DMS 273 (cell line): ENCODE measurements at regions not wholly inside any gene's neighbourhood (a gene's known extent, or its start where the extent isn't known, plus 50 kb on each side); places are given as distances from the start of the nearest gene placed in this dataset.
"Not testable (repeated sequence)": the region's sequence is repeated elsewhere in the genome, so short reads cannot be mapped to it uniquely, and the experiment has no call there.

Source experiments
- DNase-seq: peaks from one replicate; lab custom pipeline; 2025; ENCODE audit not compliant: unreplicated experiment; lab: John Stamatoyannopoulos, UW

GRCh38 chr16:61435346-61435745 lies 600.9 kb downstream of the CDH8 start:
- no peak for DNase-seq

DNA sequence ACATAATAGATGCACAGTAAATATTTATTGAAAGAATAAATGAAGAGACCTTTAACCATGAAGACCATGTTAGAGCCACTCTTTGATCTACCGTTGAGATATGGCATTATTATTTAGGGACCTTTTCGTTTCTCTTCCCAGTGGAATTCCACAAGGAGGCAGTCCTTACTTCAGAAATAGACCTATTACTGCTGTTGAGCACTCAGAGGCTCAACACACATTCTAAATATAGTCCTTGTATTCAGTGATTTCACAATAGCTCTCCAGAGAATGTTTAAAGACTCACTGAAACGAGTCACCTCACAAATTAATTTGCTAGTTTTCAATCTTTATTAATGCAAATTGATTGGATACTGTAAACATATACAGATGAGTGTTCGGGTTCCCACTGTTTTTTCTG lies 603.8 kb downstream of the CDH8 start:
- DNase-seq = no peak

DNA sequence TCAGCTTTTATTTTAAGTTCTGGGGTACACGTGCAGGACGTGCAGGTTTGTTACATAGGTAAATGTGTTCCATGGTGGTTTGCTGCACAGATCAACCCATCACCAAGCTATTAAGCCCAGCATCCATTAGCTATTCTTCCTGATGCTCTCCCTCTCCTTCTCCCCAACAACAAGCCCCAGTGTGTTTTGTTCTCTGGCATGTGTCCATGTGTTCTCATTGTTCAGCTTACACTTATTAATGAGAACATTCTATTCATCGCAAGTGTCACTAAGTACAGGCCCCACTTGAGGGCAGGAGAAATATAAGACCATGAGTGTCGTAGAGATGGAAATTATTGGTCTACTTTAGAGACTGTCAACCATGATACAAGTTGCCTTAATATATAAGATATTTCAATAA lies 615.1 kb downstream of the CDH8 start:
- DNase-seq = no peak

GRCh38 chr16:61419791-61420190 lies 616.4 kb downstream of the CDH8 start:
- DNase-seq = no peak

DNA sequence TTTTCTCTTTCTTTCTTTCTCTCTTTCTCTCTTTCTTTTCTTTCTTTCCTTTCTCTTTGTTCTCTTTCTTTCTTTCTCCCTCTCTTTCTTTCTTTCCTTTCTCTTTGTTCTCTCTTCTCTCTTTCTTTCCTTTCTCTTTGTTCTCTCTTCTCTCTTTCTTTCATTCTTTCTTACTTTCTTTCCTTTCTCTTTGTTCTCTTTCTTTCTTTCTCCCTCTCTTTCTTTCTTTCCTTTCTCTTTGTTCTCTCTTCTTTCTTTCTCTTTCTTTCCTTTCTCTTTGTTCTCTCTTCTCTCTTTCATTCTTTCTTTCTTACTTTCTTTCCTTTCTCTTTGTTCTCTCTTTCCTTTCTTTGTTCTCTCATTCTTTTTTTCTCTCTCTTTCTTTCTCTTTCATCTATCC lies 617.4 kb downstream of the CDH8 start:
- DNase-seq = not testable (repeated sequence)

DNA sequence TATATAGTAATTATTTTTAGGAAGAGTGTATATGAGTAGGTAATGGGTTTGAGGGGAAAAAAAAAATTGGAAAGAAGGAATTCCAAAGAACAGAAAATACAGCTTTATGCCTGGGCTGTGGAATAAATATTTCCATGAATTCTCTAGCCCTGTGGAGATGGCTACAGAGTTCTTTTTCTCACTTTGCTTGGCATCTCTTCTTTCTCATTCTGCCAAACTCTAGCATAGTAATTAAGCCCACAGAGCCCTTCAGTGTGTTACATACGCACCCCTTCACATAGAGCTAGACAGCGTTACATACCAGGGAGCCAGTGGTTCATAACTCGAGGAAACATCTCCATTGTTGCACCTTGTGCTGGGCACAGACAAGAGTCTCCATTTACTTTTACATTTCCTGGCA lies 621.1 kb downstream of the CDH8 start:
- no peak for DNase-seq

DNA sequence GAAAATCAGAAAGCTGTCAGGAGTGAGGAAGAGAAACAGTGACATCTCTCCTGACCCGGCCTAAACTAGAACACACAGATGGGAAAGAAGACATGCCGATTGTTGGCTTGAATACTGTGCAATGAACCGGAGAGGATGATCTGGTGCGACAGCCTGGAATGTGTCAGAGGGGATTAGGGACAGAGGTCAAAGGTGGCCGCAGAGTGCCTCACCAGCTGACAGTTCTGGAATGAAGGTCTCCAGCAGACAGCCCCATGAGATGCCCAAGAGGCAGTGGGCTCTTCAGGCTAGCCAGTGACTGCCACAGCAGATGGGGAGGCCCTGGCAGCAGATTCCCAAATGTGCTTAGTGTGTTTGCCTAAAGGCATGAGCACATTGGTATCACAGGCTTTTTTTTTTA lies 623.2 kb downstream of the CDH8 start:
- no peak for DNase-seq

DNA sequence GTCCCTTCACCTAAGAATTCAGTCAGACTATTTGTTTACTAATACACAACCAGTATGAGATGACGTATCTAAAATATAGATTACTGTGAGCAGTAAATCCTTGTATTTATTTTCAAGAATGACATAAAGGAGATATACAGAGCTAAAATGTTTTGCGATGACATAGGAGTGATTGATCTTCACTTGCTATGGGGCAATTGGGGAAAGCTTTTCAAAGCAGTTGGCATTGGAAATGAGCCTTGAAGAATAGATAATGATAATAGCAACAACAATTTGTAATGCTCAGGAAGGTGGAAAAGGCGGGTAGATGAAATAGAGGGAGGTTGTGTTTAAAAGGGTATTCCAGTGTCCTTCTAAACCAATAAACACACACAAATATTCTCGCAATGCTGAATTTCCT lies 623.7 kb downstream of the CDH8 start:
- DNase-seq = no peak

DNA sequence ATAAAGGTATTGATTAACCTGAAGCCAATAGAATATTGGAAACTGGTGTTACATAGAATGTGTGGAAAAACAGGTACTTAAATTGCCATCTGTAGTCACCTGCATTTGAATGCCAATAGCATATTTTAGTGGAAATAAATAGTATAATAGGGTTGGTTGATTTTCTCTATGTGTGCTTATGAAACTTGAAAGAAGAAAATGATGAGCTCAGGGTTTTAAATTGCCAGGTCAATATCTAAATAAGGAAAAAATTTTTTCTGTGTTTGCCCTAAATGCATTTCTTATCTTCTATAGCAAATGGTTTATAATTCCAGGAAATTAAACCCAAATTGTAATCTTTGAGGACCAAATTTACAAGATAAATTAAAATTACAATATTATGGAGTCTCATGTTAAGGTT lies 626.6 kb downstream of the CDH8 start:
- no peak for DNase-seq

DNA sequence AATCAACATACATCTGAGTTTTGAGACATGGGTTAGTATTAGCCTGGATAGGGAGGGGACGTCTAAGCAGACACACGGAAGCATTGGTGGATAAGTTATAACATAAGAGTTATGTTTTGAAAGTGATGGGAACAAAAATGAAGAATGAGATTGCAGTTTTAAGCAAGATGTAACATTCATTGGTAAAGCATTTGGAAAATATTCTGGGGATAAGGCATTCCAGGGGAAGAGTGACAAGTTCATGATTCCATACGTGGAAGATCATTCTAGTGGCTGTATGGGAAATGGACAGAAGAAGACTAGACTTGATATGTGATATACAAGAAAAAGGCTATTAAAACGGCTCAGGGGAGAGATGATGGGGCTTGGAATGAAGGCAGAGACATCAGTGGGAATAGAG lies 632.9 kb downstream of the CDH8 start:
- no peak for DNase-seq

DNA sequence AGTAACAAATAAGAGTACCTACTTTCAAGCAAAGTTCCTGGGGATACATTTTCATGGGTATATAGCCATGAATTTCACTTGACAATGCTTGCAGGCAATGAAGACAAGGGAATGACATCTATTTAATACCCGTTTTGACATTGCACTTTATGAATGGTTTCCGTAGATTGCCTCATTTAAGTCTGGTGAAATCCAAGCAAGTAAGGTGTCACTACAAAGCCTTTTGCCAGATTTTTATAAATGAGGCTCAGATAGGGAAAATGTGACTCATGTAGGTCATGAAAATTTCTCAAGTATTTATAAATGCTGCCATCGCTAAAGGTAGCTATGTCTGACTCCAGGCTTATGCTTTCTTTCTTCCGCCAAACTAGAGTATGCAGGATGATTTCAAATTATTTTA lies 644.3 kb downstream of the CDH8 start:
- DNase-seq = no peak

DNA sequence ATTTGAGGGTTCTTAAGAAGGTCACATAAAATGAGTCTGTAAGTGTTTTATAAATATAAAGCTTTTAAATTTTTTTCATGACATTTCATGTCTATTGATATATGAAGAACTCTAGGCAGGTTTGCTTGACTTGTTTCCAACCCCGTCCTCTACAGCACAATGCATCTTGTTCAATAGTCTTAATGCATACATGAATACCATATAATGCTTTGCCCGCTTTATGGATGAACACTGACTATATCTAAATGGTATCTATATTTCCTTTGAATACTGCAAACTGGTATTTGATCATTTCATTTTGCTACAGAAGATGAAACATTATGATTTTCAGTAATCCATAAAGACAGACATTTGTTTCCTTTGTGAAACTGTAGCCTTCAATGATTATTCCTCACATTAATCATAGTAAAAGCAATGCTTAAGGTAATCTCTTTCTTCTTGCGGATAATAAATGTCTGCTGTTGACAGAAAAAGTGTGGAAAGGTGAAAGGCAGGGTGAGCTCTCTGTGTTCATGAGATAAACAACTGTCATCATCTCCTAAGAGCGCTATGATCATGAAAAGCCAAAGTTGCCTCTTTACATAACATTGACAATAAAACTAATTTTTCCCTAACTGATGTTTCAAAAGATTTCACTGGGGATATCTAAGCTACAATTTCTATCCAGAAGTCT lies 645.1 kb downstream of the CDH8 start:
- DNase-seq = no peak

- DNase-seq = no peak
These were observed 650.7 kb downstream of the CDH8 start for GRCh38 chr16:61385392-61386071.

DNA sequence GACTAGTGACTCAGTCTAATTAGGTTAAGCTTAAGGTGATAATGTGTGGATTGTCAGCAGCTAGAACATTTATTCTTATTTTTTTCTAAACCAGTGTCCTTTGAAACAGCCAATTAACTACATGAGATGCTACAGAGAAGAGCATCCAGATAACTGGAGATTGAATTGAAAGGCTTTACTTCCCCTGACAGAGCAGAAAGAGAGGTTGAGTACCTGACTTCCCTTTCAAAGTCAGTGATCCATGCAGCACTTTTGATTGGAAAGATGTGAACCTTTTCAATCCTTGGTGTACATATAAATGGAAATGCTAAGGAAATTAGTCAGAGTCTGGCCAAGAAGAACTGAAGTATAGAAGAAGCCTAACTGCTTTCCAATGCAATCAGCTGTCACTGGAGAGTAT lies 653.8 kb downstream of the CDH8 start:
- no peak for DNase-seq

DNA sequence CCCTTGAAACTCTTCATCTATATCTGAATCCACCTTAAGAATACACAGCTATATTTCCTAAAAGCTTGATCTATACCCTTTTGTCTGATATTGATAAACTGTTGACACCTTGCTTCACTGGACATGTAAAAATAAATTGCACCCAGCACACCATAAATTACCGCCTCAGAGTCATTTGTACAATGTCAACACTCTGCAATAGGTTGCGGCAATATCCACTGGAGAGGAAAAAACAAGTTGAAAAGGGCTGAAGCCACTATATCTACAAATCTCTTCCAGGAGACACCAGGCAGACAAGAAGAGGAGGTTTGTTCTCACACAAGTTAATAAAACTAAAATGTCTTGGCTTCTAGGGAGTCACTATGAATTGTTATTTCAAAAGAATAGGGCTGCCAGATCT lies 656.9 kb downstream of the CDH8 start:
- DNase-seq = no peak

DNA sequence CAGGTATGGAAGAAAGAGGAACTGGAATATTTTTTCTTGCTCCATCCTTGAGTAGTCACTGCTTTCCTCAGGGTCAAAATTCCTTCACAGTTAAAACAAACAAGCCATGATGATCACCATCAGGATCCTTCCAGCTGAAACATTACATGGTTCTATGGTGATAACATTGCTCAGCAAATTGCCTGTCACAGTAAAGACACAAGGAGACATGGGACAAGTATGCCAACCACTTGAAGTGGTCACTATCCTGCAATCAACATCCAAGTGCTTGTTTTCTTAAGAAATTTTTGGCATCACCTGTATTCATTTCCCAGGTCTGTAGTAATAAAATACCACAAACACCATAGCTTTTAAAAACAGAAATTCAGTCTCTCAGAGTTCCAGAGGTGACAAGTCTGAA lies 662.2 kb downstream of the CDH8 start:
- no peak for DNase-seq

DNA sequence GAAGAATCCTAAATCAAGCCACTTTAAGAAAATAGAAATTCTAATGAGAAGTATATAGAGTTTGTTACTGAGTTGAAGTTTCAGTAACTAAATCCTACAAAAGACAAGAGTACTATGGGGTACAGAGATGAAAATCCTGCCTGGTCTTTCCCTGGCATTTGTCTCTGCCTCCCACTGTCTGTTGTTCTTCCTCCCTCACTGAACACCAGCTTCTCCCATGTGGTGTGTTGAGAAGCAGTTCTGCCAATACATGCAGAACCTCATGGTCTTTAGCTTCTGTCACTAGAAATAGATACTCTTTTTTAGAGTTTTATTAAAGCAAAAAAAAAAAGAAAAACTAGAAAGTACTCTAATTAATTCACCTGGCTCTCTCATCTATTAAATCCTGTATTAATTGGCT lies 664.4 kb downstream of the CDH8 start:
- DNase-seq = no peak

GRCh38 chr16:61371388-61371787 lies 664.9 kb downstream of the CDH8 start:
- DNase-seq = no peak

GRCh38 chr16:61370564-61370963 lies 665.7 kb downstream of the CDH8 start:
- DNase-seq = no peak

DNA sequence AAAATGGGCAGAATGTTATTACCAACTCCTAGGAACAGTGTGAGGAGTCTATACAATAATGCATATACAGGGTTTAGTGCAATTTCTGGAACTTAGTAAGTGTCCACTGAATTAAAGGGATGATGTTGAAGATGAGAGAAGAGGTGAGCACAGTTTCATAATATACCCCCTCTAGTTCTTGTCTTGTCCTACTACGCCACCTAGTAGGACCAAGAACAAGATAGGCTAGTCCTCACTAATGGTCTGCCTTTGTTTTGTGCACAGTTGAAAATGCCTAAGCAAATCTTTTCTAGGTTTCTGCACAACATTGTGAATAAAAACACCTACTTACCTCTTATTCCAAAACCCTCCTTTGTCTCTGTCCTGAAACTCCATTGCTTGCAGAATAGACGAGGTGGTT lies 670.2 kb downstream of the CDH8 start:
- DNase-seq = peak; percentile 15

DNA sequence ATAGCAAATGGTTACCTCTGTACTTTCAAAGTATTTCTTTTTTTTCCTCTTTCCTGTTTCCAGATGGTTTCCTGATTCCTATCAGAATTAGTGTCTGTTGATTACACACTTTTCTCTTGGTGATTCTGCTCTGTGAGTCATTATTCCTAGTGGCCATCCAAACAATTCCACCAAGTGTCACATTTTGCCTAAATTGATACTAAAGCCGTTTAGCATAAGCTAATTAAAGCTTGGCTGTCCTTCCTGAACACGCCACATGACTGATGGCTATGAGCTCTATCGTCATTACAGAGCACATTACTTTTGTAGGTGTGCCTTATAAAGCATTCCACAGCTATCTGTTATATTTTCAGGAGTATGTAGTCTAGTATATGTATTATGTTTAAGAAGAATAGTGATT lies 671.2 kb downstream of the CDH8 start:
- DNase-seq = no peak

DNA sequence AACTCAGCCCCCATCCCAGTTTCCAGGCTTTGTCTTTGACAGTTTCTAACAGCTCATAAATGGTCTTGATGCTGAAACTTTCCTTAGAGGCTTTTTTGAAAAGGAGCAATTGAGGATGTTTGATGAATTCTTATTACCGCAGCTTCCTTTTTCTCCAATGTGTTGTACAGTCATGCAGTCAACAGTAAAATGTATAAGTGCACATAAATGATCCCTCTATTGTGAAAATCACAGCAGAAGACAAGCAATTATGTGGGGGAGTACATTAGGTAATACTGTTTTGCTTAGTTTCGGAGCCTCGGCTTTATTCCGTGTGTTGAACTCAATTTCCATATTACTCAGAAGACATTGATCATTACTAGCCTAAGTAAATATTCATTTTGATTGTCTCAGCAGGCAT lies 673.7 kb downstream of the CDH8 start:
- no peak for DNase-seq

DNA sequence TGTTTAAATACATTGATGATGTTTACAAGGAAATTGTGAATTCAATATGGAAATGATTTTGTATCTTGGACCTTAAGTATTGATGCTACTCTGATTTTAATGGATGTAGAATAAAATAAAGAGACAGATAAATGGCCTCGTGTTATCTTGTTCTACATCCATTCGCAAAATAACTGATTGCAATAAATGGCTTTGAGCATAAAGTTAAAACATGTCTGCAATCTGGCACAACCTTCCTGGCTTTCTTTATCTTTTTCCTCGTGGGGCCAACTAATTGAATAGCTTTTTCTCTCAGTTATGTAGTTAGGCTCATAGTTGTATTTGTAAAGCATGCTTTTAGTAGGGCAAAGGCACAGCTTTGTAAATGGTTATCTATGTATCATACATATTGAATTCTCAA lies 691.4 kb downstream of the CDH8 start:
- DNase-seq = no peak
